Neutrophil (primary cell): ENCODE measurements at regions not wholly inside any gene's neighbourhood (a gene's known extent, or its start where the extent isn't known, plus 50 kb on each side); places are given as distances from the start of the nearest gene placed in this dataset.

Source experiments
- H3K27ac ChIP-seq: fragments of 200-600 bp; sonication (generic); 2 replicates; pipeline ENCODE4 v1.5.1; 2016; ENCODE audit warnings: mild to moderate bottlenecking, moderate library complexity
- H3K27me3 ChIP-seq: fragments of 200-600 bp; sonication (generic); 2 replicates; pipeline ENCODE4 v1.6.0; 2016; ENCODE audit warnings: mild to moderate bottlenecking
- H3K36me3 ChIP-seq: fragments of 200-600 bp; sonication (generic); 2 replicates; pipeline ENCODE4 v1.5.1; 2017
- H3K4me1 ChIP-seq, 2 experiments: fragments of 200-600 bp in 1 of 2; sonication (generic) in 1 of 2; 1 replicate in 1 of 2; 2 replicates in 1 of 2; pipeline versions ENCODE4 v1.5.1 to v1.6.1; 2013 to 2016; ENCODE audit warnings: low read depth in 1 of 2, low read length in 1 of 2, mild to moderate bottlenecking in 1 of 2, moderate library complexity in 1 of 2; ENCODE audit not compliant: control insufficient read depth in 1 of 2, insufficient read depth in 1 of 2
- H3K4me3 ChIP-seq, 2 experiments: fragments of 200-600 bp in 1 of 2; sonication (generic) in 1 of 2; 1 replicate in 1 of 2; 2 replicates in 1 of 2; pipeline ENCODE4 v1.5.1; 2013 to 2016; ENCODE audit warnings: low read depth in 1 of 2, low read length in 1 of 2, mild to moderate bottlenecking in 1 of 2, moderate library complexity in 1 of 2
- H3K9me3 ChIP-seq: fragments of 200-600 bp; sonication (generic); 2 replicates; pipeline ENCODE4 v1.5.1; 2016
- TF ChIP-seq, protein P1 (sequence below): fragments of 200-600 bp; sonication (generic); IDR thresholded peaks from 2 replicates; pipeline ENCODE4 v1.5.1; 2016; ENCODE audit warnings: antibody characterized with exemption

DNA sequence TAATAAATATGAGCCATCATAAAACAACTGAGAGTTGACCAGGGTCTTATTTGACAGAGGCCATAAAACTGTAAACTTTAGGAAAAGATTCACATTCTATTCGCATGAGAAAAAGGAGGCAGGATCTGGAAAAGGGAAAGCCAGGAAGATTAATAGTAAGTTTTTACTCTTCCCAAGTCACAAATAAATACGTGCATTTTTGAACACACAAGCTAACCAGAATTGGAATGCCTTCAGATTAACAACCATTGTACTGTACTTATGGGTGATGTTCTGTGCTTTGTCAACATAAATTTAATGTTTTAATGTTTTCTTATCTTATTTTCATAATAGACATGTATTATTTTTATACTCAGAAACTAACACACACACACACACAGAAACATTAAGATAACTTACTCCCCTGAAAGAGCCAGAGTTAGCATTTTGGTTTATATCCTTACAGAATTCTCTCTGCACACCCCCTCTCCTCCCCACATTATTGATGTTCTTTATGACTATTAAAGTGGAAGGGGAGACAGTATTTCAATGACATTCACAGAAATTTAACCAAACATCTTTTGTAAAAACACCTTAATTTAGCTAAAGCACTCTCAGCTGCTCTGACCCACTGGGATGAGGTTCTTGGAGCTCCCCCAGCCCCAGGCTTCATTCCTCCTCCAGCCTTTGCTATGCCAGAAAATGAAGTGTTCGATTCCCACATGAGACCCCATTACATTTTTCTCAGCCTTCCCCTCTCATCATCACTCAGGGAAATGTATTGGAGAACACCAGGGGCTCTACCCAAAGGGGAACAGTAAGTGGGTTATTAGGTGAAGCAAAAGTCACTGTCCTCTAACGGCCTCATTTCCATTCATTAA is 155.5 kb downstream of the ESM1 start:
- H3K4me1 ChIP-seq, result peaks cover 10 to 20% of the 10 kb centered on the region in 2 experiments
- H3K27ac ChIP-seq, result no peak overlapping the region
- H3K36me3 ChIP-seq, result no peaks in the 10 kb centered on the region
- no peaks in the 10 kb centered on the region for H3K27me3 ChIP-seq
- TF ChIP-seq, protein P1, sequence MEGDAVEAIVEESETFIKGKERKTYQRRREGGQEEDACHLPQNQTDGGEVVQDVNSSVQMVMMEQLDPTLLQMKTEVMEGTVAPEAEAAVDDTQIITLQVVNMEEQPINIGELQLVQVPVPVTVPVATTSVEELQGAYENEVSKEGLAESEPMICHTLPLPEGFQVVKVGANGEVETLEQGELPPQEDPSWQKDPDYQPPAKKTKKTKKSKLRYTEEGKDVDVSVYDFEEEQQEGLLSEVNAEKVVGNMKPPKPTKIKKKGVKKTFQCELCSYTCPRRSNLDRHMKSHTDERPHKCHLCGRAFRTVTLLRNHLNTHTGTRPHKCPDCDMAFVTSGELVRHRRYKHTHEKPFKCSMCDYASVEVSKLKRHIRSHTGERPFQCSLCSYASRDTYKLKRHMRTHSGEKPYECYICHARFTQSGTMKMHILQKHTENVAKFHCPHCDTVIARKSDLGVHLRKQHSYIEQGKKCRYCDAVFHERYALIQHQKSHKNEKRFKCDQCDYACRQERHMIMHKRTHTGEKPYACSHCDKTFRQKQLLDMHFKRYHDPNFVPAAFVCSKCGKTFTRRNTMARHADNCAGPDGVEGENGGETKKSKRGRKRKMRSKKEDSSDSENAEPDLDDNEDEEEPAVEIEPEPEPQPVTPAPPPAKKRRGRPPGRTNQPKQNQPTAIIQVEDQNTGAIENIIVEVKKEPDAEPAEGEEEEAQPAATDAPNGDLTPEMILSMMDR, result no peak
- no peaks in the 10 kb centered on the region for H3K9me3 ChIP-seq
- no peak overlapping the region for H3K4me3 ChIP-seq

DNA sequence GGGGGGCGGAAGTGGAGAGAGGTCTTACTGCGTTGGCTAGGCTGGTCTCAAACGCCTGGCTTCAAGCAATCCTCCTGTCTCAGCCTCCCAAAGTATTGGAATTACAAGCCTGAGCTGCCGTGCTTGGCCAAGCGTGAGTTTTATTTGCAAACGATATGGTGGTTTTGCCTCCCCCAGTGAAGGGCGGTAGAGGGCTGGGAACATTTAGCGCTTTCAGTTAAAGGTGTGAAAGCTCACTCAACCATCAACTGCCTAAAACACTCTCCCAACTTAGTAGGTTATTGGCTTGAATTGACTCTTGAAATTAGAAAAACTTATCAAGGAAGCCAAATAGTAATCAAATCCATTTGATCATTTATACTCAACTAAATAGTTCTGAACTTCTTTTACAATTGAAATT is 156.3 kb downstream of the ESM1 start:
- Histone ChIP-seq H3K4me1 (peaks cover 10 to 16% of the 10 kb centered on the region in 2 experiments), H3K27me3 (no peaks in the 10 kb centered on the region), H3K9me3 (no peaks in the 10 kb centered on the region), H3K4me3 (no peak overlapping the region), H3K27ac (no peak overlapping the region), H3K36me3 (no peaks in the 10 kb centered on the region)
- TF ChIP-seq, protein P1, result no peak

DNA sequence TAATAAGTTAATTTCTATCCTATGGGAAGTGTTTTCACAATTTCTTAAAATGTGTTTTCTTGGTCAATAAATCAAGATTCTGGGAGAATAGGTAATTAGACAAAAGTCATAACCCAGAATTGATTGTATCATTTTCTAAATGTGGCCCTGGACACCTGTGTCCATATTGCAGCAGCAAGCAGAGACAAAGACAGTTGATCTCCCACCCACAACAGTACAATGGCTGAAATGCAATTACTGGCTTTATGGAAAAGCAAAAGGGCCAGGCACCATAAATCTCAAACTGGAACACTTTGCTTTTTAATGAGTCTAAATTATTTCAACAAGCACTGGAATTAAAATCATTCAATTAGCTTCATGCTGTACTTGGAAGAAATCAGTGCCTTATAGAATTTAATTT is 157.2 kb downstream of the ESM1 start:
- no peak overlapping the region for H3K27ac ChIP-seq
- no peaks in the 10 kb centered on the region for H3K27me3 ChIP-seq
- peaks cover 5 to 8% of the 10 kb centered on the region in 2 experiments for H3K4me1 ChIP-seq
- TF ChIP-seq, protein P1, result no peak
- H3K4me3 ChIP-seq, result no peak overlapping the region
- H3K36me3 ChIP-seq, result no peaks in the 10 kb centered on the region
- H3K9me3 ChIP-seq, result no peaks in the 10 kb centered on the region

DNA sequence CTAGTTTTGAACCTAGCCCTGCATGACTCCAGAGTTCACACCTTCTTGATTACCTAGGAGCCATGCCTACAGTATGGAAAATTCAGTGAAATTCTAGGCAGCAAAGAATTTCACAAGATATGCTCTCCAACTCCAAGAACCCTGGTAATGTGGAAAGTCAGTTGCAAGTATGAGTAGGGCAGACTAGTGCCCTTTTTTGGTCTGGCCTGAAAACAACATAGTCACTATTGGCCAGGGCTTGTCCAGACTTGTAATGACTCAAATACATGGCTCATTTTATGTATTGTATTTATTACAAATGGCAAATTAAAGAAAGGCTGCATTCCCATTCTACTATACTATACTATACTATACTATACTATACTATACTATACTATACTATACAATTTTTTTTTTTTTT is 160.4 kb downstream of the ESM1 start:
- TF ChIP-seq, protein P1, result no peak
- H3K27ac ChIP-seq, result no peak overlapping the region

DNA sequence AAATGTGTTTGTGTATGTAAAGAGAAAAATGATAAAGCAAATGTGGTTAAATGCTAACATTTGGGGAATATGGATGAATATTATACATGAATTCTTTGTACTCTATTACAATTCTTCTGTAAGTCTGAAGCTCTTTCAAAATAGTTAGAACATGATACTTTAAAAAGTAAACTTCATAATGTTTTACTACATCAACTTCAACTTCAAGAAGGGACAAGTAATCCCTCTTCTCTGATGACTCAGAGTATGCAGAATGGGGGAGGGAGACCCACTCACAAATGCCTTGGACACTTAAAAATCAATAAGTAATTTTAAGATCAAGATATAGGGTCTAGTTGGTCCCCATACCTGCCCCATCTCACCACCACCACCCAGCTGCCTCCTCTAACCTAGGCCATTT is 162.4 kb downstream of the ESM1 start:
- H3K4me3 ChIP-seq, result no peak overlapping the region
- peaks cover 0 to 12% of the 10 kb centered on the region in 2 experiments for H3K4me1 ChIP-seq
- no peak overlapping the region for H3K27ac ChIP-seq
- TF ChIP-seq, protein P1, result no peak
- no peaks in the 10 kb centered on the region for H3K9me3 ChIP-seq
- no peaks in the 10 kb centered on the region for H3K36me3 ChIP-seq
- H3K27me3 ChIP-seq, result no peaks in the 10 kb centered on the region

More for the DNA sequence above, 160.4 kb downstream of the ESM1 start:
- Histone ChIP-seq H3K36me3 (no peaks in the 10 kb centered on the region), H3K4me1 (peaks cover 0 to 12% of the 10 kb centered on the region in 2 experiments), H3K27me3 (no peaks in the 10 kb centered on the region), H3K9me3 (no peaks in the 10 kb centered on the region), H3K4me3 (no peak overlapping the region)
